ENCODE measurements at regions not wholly inside any gene's neighbourhood (a gene's known extent, or its start where the extent isn't known, plus 50 kb on each side); places are given as distances from the start of the nearest gene placed in this dataset.

DNA sequence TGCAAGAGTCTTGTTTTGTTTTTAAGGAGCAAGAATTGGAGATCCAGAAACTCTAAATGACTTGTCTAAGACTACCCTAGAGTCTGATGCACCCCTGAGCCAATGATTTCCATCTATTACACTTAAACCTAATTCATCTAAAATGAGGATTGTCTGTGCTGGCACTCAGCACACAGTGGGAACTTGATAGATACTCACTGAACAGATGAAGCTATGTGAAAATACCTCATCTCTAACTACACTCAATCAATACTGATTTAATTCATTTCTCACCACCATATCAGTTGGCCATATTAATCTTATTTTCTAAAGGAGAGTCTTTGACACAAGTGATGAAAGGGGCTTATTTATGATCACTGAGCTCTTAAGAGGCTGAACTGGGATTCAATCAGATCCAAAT lies 262.1 kb downstream of the HS3ST1 start (continued):
- TF ChIP-seq, protein P1, sequence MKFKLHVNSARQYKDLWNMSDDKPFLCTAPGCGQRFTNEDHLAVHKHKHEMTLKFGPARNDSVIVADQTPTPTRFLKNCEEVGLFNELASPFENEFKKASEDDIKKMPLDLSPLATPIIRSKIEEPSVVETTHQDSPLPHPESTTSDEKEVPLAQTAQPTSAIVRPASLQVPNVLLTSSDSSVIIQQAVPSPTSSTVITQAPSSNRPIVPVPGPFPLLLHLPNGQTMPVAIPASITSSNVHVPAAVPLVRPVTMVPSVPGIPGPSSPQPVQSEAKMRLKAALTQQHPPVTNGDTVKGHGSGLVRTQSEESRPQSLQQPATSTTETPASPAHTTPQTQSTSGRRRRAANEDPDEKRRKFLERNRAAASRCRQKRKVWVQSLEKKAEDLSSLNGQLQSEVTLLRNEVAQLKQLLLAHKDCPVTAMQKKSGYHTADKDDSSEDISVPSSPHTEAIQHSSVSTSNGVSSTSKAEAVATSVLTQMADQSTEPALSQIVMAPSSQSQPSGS (tag by site-specific recombination; IDR thresholded peaks at IDR 0.05; ENCODE audit: low read depth), result no peak
- TF ChIP-seq ZNF341 (tag by site-specific recombination; IDR thresholded peaks at IDR 0.05; ENCODE audit: low read depth), result no peak
- TF ChIP-seq, protein P2, sequence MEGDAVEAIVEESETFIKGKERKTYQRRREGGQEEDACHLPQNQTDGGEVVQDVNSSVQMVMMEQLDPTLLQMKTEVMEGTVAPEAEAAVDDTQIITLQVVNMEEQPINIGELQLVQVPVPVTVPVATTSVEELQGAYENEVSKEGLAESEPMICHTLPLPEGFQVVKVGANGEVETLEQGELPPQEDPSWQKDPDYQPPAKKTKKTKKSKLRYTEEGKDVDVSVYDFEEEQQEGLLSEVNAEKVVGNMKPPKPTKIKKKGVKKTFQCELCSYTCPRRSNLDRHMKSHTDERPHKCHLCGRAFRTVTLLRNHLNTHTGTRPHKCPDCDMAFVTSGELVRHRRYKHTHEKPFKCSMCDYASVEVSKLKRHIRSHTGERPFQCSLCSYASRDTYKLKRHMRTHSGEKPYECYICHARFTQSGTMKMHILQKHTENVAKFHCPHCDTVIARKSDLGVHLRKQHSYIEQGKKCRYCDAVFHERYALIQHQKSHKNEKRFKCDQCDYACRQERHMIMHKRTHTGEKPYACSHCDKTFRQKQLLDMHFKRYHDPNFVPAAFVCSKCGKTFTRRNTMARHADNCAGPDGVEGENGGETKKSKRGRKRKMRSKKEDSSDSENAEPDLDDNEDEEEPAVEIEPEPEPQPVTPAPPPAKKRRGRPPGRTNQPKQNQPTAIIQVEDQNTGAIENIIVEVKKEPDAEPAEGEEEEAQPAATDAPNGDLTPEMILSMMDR (tag by site-specific recombination; IDR thresholded peaks at IDR 0.05), result no peak
- TF ChIP-seq ZNF791 (tag by site-specific recombination; IDR thresholded peaks at IDR 0.05), result no peak
- no peak for TF ChIP-seq ZNF214 (tag by site-specific recombination; IDR thresholded peaks at IDR 0.05; ENCODE audit: borderline replicate concordance)
- no peak for TF ChIP-seq ZNF394 (tag by site-specific recombination; IDR thresholded peaks at IDR 0.05; ENCODE audit: borderline replicate concordance)
- no peak for TF ChIP-seq MZF1 (tag by site-specific recombination; IDR thresholded peaks at IDR 0.05; ENCODE audit: borderline replicate concordance)
- TF ChIP-seq BCL11A (tag by site-specific recombination; IDR thresholded peaks at IDR 0.05; ENCODE audit: low read depth), result no peak
- no peak for TF ChIP-seq ZNF239 (tag by site-specific recombination; IDR thresholded peaks at IDR 0.05)
- no peak for TF ChIP-seq ZNF776 (tag by site-specific recombination; IDR thresholded peaks at IDR 0.05; ENCODE audit: borderline replicate concordance)

DNA sequence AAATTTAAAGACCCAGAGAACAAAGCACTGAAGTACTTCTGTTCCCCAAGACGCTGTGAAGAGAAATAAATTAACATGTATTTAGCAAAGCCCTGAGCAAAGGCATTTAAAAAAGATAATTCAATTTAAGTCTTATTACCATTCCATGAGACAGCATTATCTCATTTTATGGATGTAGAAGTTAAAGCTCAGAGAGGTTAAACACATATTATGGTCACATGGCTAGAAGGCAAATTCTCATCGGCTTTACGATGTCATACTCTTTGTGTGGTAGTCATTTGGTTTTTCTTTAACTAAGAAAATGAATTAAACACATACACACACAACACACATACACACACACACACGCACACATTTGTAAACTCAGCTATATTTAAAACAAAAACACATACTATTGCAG lies 262.7 kb downstream of the HS3ST1 start:
- no peaks in the 10 kb centered on the region for H3K36me3 ChIP-seq (ENCODE audit: control insufficient read depth in 2 of 2, insufficient read depth in 1 of 2, low read length in 2 of 2)
- no peaks in the 10 kb centered on the region for H3K4me1 ChIP-seq (ENCODE audit: control insufficient read depth, insufficient read depth, low read length)
- TF ChIP-seq, protein P3, sequence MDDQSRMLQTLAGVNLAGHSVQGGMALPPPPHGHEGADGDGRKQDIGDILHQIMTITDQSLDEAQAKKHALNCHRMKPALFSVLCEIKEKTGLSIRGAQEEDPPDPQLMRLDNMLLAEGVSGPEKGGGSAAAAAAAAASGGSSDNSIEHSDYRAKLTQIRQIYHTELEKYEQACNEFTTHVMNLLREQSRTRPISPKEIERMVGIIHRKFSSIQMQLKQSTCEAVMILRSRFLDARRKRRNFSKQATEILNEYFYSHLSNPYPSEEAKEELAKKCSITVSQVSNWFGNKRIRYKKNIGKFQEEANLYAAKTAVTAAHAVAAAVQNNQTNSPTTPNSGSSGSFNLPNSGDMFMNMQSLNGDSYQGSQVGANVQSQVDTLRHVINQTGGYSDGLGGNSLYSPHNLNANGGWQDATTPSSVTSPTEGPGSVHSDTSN (CRISPR knock-in tag; IDR thresholded peaks at IDR 0.05), result no peak
- TF ChIP-seq, protein P4, sequence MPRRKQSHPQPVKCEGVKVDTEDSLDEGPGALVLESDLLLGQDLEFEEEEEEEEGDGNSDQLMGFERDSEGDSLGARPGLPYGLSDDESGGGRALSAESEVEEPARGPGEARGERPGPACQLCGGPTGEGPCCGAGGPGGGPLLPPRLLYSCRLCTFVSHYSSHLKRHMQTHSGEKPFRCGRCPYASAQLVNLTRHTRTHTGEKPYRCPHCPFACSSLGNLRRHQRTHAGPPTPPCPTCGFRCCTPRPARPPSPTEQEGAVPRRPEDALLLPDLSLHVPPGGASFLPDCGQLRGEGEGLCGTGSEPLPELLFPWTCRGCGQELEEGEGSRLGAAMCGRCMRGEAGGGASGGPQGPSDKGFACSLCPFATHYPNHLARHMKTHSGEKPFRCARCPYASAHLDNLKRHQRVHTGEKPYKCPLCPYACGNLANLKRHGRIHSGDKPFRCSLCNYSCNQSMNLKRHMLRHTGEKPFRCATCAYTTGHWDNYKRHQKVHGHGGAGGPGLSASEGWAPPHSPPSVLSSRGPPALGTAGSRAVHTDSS (tag by site-specific recombination; IDR thresholded peaks at IDR 0.05), result no peak
- TF ChIP-seq ZNF596 (tag by site-specific recombination; IDR thresholded peaks at IDR 0.05) (no peak), RBAK (tag by site-specific recombination; IDR thresholded peaks at IDR 0.05) (no peak), ZNF585B (tag by site-specific recombination; IDR thresholded peaks at IDR 0.05) (no peak), ZNF426 (tag by site-specific recombination; IDR thresholded peaks at IDR 0.05) (no peak), ZNF37A (tag by site-specific recombination; IDR thresholded peaks at IDR 0.05) (no peak), MZF1 (tag by site-specific recombination; IDR thresholded peaks at IDR 0.05; ENCODE audit: borderline replicate concordance) (no peak)
- TF ChIP-seq, protein P5, sequence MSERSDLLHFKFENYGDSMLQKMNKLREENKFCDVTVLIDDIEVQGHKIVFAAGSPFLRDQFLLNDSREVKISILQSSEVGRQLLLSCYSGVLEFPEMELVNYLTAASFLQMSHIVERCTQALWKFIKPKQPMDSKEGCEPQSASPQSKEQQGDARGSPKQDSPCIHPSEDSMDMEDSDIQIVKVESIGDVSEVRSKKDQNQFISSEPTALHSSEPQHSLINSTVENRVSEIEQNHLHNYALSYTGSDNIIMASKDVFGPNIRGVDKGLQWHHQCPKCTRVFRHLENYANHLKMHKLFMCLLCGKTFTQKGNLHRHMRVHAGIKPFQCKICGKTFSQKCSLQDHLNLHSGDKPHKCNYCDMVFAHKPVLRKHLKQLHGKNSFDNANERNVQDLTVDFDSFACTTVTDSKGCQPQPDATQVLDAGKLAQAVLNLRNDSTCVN (tag by site-specific recombination; optimal IDR thresholded peaks at IDR 0.05), result no peak
- POLR2A ChIA-PET, result no interaction called here
- CTCF ChIA-PET, result interaction anchor here (0.5 kb wide), 1 partner anchor 27 kb away, joined by 3 read pairs; no protein-coding TSS in a partner anchor
- H3K4me3 ChIP-seq (ENCODE audit: low read depth, low read length), result no peak overlapping the region
- no peaks in the 10 kb centered on the region for H3K9me3 ChIP-seq (ENCODE audit: control insufficient read depth, insufficient read depth, low read depth, low read length)
- no peak overlapping the region for H3K27ac ChIP-seq (ENCODE audit: extremely low read depth, low read depth, low read length)
